Prostate gland (tissue), 2 donors: ENCODE measurements at regions not wholly inside any gene's neighbourhood (a gene's known extent, or its start where the extent isn't known, plus 50 kb on each side); places are given as distances from the start of the nearest gene placed in this dataset.

Experiments
- DNase-seq: peaks from one replicate; pipeline ENCODE4 v3.0.0-alpha.2; 2019; ENCODE audit warnings: low spot score
- H3K27ac ChIP-seq, 2 donors: fragments of 200-600 bp; sonication (generic); 2 replicates each; pipeline ENCODE4 v1.5.1; 2017 to 2019
- H3K27me3 ChIP-seq: fragments of 200-600 bp; sonication (generic); replicated peaks from 2 replicates; pipeline ENCODE4 v1.5.1; 2019; ENCODE audit not compliant: insufficient read depth
- H3K36me3 ChIP-seq, 2 donors: fragments of 200-600 bp; sonication (generic); 1 replicate in 1 of 2; 2 replicates in 1 of 2; pipeline versions ENCODE4 v1.5.1 to v1.8.1; 2017 to 2019
- H3K4me1 ChIP-seq: fragments of 200-600 bp; sonication (generic); replicated peaks from 2 replicates; pipeline ENCODE4 v1.5.1; 2019
- H3K4me3 ChIP-seq, 2 donors: fragments of 200-600 bp; sonication (generic); 2 replicates each; pipeline ENCODE4 v1.5.1; 2017 to 2019
- H3K9me3 ChIP-seq: fragments of 200-600 bp; sonication (generic); 2 replicates; pipeline ENCODE4 v1.5.1; 2017
- POLR2A ChIP-seq: fragments of 450-650 bp; IDR thresholded peaks from one replicate; pipeline ENCODE4 v1.6.1; 2016; ENCODE audit warnings: antibody characterized with exemption, mild to moderate bottlenecking
- POLR2AphosphoS5 ChIP-seq: sonication (generic); formaldehyde crosslinking; IDR thresholded peaks from one replicate; pipeline ENCODE4 v1.6.1; 2017; ENCODE audit warnings: antibody characterized with exemption
- WGBS: methylation state at CpG from one replicate; pipeline ENCODE4 v1.1.5; 2018; 5-methylcytosine and 5-hydroxymethylcytosine counted together
- intact Hi-C: fragments of 100-400 bp; cut with DNase I; formaldehyde crosslinking; loops from one replicate; pipeline ENCODE4 v1.14.2; 2022
- TF ChIP-seq, protein P1 (sequence below), 4 experiments: fragments of 200-600 bp in 2 of 4; fragments of 450-650 bp in 2 of 4; sonication (generic) in 2 of 4; IDR thresholded peaks; 1 replicate in 3 of 4; 2 replicates in 1 of 4; pipeline ENCODE4 v1.5.1; 2016 to 2019; ENCODE audit warnings: antibody characterized with exemption in 4 of 4, mild to moderate bottlenecking in 2 of 4, moderate library complexity in 2 of 4

DNA sequence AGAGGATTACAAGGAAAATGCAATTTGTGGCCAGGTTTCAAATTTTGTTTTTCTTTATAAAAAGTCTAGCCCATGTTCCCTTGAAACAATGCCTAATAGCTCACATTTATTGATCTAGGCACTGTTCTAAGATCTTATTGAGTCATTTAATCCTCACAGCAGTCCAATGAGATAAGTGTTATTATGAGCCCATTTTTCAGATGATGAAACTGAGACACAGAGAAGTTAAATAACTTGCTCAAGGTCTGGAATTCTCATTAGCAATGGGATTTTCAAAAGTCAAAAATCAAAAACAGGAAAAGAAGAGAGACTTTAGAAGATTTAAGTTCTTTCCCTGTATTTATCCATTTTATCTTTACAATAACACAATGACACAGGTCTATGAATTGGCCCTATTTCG is 90.0 kb upstream of the COL6A5 start:
- H3K27me3 ChIP-seq, result no peaks in the 10 kb centered on the region
- no peaks in the 10 kb centered on the region for H3K9me3 ChIP-seq
- intact Hi-C loops, result no loop called here
- 92% methylated on average over 1 of the region's 1 CpG for WGBS
- DNase-seq, result no peak
- no peaks in the 10 kb centered on the region for H3K36me3 ChIP-seq
- no peaks in the 10 kb centered on the region for H3K4me1 ChIP-seq
- H3K27ac ChIP-seq, result no peak overlapping the region
- H3K4me3 ChIP-seq, result no peak overlapping the region
- TF ChIP-seq, protein P1, sequence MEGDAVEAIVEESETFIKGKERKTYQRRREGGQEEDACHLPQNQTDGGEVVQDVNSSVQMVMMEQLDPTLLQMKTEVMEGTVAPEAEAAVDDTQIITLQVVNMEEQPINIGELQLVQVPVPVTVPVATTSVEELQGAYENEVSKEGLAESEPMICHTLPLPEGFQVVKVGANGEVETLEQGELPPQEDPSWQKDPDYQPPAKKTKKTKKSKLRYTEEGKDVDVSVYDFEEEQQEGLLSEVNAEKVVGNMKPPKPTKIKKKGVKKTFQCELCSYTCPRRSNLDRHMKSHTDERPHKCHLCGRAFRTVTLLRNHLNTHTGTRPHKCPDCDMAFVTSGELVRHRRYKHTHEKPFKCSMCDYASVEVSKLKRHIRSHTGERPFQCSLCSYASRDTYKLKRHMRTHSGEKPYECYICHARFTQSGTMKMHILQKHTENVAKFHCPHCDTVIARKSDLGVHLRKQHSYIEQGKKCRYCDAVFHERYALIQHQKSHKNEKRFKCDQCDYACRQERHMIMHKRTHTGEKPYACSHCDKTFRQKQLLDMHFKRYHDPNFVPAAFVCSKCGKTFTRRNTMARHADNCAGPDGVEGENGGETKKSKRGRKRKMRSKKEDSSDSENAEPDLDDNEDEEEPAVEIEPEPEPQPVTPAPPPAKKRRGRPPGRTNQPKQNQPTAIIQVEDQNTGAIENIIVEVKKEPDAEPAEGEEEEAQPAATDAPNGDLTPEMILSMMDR (IDR thresholded peaks at IDR 0.05), result no peak
- no peak for TF ChIP-seq POLR2A
- no peak for TF ChIP-seq POLR2AphosphoS5

DNA sequence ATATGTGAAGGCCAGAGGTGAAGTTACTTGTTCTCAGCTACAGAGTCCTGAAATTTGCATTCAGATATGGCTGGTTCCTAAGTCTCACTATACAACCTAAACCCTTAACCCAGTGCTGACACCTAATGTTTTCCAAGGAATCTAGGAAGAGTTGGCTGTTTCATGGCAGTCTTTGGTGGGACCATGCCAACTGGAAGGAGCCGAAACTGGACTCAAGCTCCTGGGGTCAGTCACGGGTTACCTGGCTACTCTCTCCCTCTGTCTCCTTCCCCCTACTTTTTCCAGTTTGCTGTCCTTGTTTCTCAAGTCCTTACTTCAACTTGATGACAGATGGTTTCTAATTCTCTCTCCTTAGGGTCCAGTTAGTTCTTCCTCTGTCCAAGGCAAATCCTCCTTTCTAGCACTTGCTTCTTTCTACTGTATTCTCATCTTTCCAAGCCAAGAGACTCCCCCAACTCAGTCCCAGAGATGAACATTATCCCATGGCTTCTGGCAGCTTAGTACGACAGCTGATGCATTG is 88.6 kb upstream of the COL6A5 start:
- H3K27me3 ChIP-seq, result no peaks in the 10 kb centered on the region
- no peaks in the 10 kb centered on the region for H3K36me3 ChIP-seq
- no peaks in the 10 kb centered on the region for H3K9me3 ChIP-seq
- TF ChIP-seq, protein P1 (IDR thresholded peaks at IDR 0.05), result no peak
- TF ChIP-seq POLR2A (no peak), POLR2AphosphoS5 (no peak)
- DNase-seq, result no peak
- no peak overlapping the region for H3K4me3 ChIP-seq
- 83% methylated on average over 3 of the region's 3 CpGs for WGBS
- intact Hi-C loops, result no loop called here
- no peak overlapping the region for H3K27ac ChIP-seq
- H3K4me1 ChIP-seq, result no peaks in the 10 kb centered on the region

DNA sequence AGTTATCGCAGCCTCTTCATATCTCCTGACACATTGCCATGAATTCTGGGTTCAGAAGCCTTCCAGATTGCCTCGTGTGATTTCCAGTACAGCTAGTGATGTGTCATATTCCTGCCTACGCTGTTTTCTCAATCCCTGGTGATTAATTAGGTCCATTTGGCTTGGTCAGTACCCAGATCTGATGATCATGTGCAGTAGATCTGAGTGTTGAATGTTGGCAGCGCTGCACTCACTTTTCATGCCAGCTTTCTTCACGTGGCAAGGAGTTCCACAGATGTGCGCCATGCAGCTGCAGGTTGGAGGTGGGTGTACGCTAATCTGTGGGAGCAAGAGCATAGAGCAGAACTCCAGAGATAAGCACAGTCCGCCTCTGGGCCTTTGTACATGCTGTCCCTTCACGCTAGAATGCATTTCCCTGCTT is 86.9 kb upstream of the COL6A5 start:
- no peak for TF ChIP-seq POLR2A
- TF ChIP-seq POLR2AphosphoS5, result no peak
- TF ChIP-seq, protein P1 (IDR thresholded peaks at IDR 0.05), result no peak
- no peak overlapping the region for H3K4me3 ChIP-seq
- 56% methylated on average over 9 of the region's 9 CpGs for WGBS
- DNase-seq, result no peak
- no peak overlapping the region for H3K27ac ChIP-seq
- H3K27me3 ChIP-seq, result no peaks in the 10 kb centered on the region
- H3K4me1 ChIP-seq, result no peaks in the 10 kb centered on the region
- H3K9me3 ChIP-seq, result no peaks in the 10 kb centered on the region
- intact Hi-C loops, result no loop called here
- no peaks in the 10 kb centered on the region for H3K36me3 ChIP-seq

DNA sequence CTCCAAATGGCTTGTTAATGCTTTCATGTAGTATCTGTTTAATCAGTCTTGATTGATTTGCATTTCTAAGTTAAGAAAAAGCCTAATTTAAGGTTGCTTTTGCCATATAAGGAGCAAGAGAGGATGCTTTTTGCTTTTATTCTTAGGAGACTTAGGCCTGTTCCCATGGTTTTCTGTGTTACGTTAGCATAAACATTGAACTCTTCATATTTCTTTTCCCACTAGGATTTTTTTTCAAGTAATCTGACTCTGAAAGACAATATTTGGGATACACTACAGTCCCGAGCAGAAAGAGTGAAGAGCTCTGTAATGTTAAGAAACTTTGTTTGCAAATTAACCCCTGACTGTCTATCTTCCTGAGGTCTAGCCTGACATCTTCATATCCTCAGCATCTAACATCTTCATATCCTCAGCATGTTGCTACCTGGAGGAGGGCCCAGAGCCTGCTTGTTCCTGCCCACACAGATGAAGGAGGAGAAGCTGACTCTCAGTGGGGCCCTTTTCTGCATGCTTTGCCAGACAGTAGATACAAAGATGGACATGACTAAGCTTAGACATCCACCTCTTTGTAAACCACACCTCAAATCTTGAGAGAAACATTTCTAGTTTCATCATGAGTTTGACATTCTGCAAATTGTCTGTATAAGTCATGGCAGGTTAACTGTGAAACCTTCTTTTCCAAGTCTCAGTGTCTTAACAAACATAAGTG is 86.2 kb upstream of the COL6A5 start:
- H3K27ac ChIP-seq, result no peak overlapping the region
- intact Hi-C loops, result no loop called here
- no peaks in the 10 kb centered on the region for H3K36me3 ChIP-seq
- H3K9me3 ChIP-seq, result no peaks in the 10 kb centered on the region
- no peak overlapping the region for H3K4me3 ChIP-seq
- DNase-seq, result no peak
- WGBS, result 26% methylated on average over 2 of the region's 2 CpGs
- H3K27me3 ChIP-seq, result no peaks in the 10 kb centered on the region
- H3K4me1 ChIP-seq, result no peaks in the 10 kb centered on the region
- TF ChIP-seq POLR2AphosphoS5 (no peak), POLR2A (no peak)
- TF ChIP-seq, protein P1 (IDR thresholded peaks at IDR 0.05), result no peak

DNA sequence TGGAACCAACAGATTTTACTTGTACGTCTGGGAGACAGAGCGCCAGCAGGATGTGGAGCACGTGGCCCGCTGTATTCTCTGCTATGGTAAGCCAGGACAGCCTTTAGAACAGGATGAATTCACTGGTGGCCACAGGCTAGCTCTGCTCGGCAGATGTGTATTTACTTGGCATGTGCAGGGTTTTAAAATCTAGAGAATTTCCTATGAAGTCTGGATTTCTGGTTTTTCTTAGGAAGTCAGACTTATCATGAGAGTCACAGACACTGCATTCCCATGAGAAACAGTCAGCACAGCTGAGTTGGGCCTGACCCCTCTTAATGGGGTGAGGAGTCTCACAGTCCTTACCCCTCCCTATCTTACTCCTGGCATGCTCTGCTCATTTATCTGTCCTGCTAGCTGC is 84.6 kb upstream of the COL6A5 start:
- Histone ChIP-seq H3K27me3 (no peaks in the 10 kb centered on the region), H3K9me3 (no peaks in the 10 kb centered on the region), H3K4me1 (no peaks in the 10 kb centered on the region), H3K36me3 (no peaks in the 10 kb centered on the region), H3K4me3 (no peak overlapping the region), H3K27ac (no peak overlapping the region)
- DNase-seq, result no peak
- intact Hi-C loops, result no loop called here
- TF ChIP-seq POLR2AphosphoS5 (no peak), POLR2A (no peak)
- TF ChIP-seq, protein P1 (IDR thresholded peaks at IDR 0.05), result no peak
- 69% methylated on average over 5 of the region's 5 CpGs for WGBS
